HUES64 (cell line): ENCODE measurements at regions not wholly inside any gene's neighbourhood (a gene's known extent, or its start where the extent isn't known, plus 50 kb on each side); places are given as distances from the start of the nearest gene placed in this dataset.

Source experiments
- H3K27ac ChIP-seq: 2 replicates; pipeline ENCODE4 v1.7.0; 2013; ENCODE audit warnings: low read depth, low read length, inconsistent platforms
- H3K27me3 ChIP-seq: 2 replicates; pipeline ENCODE4 v1.6.1; 2013; ENCODE audit warnings: mild to moderate bottlenecking, low read length; ENCODE audit not compliant: insufficient read depth
- H3K36me3 ChIP-seq: 2 replicates; pipeline ENCODE4 v1.6.1; 2013; ENCODE audit warnings: mild to moderate bottlenecking, low read length; ENCODE audit not compliant: insufficient read depth
- H3K4me1 ChIP-seq: 2 replicates; pipeline ENCODE4 v1.6.1; 2013; ENCODE audit warnings: mild to moderate bottlenecking, low read length, moderate library complexity; ENCODE audit not compliant: insufficient read depth
- H3K4me3 ChIP-seq: 2 replicates; pipeline ENCODE4 v1.5.1; 2013; ENCODE audit warnings: mild to moderate bottlenecking, low read length, moderate library complexity
- H3K9ac ChIP-seq: 2 replicates; pipeline ENCODE4 v1.6.1; 2013; ENCODE audit warnings: mild to moderate bottlenecking, low read depth, low read length
- H3K9me3 ChIP-seq: 2 replicates; pipeline ENCODE4 v1.6.1; 2013; ENCODE audit warnings: low read depth, low read length; ENCODE audit not compliant: insufficient read depth
- WGBS: fragments of 150-250, 120-280 bp; methylation state at CpG from one replicate; pipeline ENCODE4 v1.1.7; 2013; ENCODE audit warnings: missing lambda C conversion rate; 5-methylcytosine and 5-hydroxymethylcytosine counted together

- no peak overlapping the region for H3K9ac ChIP-seq
These were observed 356.3 kb downstream of the USP25 start for GRCh38 chr21:16086121-16086520.

GRCh38 chr21:16086936-16087335 is 357.2 kb downstream of the USP25 start:
- WGBS, result 90% methylated on average over 2 of the region's 2 CpGs
- no peaks in the 10 kb centered on the region for H3K9me3 ChIP-seq

More at GRCh38 chr21:16086121-16086520, 356.3 kb downstream of the USP25 start:
- H3K36me3 ChIP-seq, result no peaks in the 10 kb centered on the region
- no peaks in the 10 kb centered on the region for H3K27me3 ChIP-seq
- H3K27ac ChIP-seq, result no peak overlapping the region
- H3K4me3 ChIP-seq, result no peak overlapping the region
- H3K4me1 ChIP-seq, result no peaks in the 10 kb centered on the region
- H3K9me3 ChIP-seq, result no peaks in the 10 kb centered on the region
- WGBS, result 95% methylated on average over 2 of the region's 4 CpGs

GRCh38 chr21:16087523-16087922 is 357.7 kb downstream of the USP25 start:
- Histone ChIP-seq H3K27ac (no peak overlapping the region), H3K27me3 (no peaks in the 10 kb centered on the region), H3K9me3 (no peaks in the 10 kb centered on the region), H3K4me3 (no peak overlapping the region), H3K36me3 (no peaks in the 10 kb centered on the region), H3K9ac (no peak overlapping the region), H3K4me1 (no peaks in the 10 kb centered on the region)
- WGBS, result 100% methylated on average over 1 of the region's 1 CpG

More at GRCh38 chr21:16086936-16087335, 357.2 kb downstream of the USP25 start:
- H3K27ac ChIP-seq, result no peak overlapping the region
- no peak overlapping the region for H3K4me3 ChIP-seq
- H3K9ac ChIP-seq, result no peak overlapping the region
- no peaks in the 10 kb centered on the region for H3K36me3 ChIP-seq
- no peaks in the 10 kb centered on the region for H3K27me3 ChIP-seq
- no peaks in the 10 kb centered on the region for H3K4me1 ChIP-seq

- no peaks in the 10 kb centered on the region for H3K36me3 ChIP-seq
- WGBS, result 88% methylated on average over 1 of the region's 1 CpG
These were observed 358.3 kb downstream of the USP25 start for GRCh38 chr21:16088056-16088455.

GRCh38 chr21:16095005-16095404 is 365.2 kb downstream of the USP25 start:
- 100% methylated on average over 3 of the region's 3 CpGs for WGBS
- H3K27me3 ChIP-seq, result no peaks in the 10 kb centered on the region

More at GRCh38 chr21:16088056-16088455, 358.3 kb downstream of the USP25 start:
- no peak overlapping the region for H3K27ac ChIP-seq
- no peaks in the 10 kb centered on the region for H3K9me3 ChIP-seq
- no peak overlapping the region for H3K4me3 ChIP-seq
- H3K9ac ChIP-seq, result no peak overlapping the region
- H3K4me1 ChIP-seq, result no peaks in the 10 kb centered on the region
- H3K27me3 ChIP-seq, result no peaks in the 10 kb centered on the region

GRCh38 chr21:16096988-16097387 is 367.2 kb downstream of the USP25 start:
- Histone ChIP-seq H3K27me3 (no peaks in the 10 kb centered on the region), H3K4me1 (no peaks in the 10 kb centered on the region), H3K9me3 (no peaks in the 10 kb centered on the region), H3K27ac (no peak overlapping the region), H3K4me3 (no peak overlapping the region), H3K9ac (no peak overlapping the region), H3K36me3 (no peaks in the 10 kb centered on the region)
- 97% methylated on average over 3 of the region's 3 CpGs for WGBS

More at GRCh38 chr21:16095005-16095404, 365.2 kb downstream of the USP25 start:
- no peak overlapping the region for H3K27ac ChIP-seq
- H3K9ac ChIP-seq, result no peak overlapping the region
- H3K4me3 ChIP-seq, result no peak overlapping the region
- H3K9me3 ChIP-seq, result no peaks in the 10 kb centered on the region
- no peaks in the 10 kb centered on the region for H3K4me1 ChIP-seq
- no peaks in the 10 kb centered on the region for H3K36me3 ChIP-seq

- Histone ChIP-seq H3K9ac (no peak overlapping the region), H3K27me3 (no peaks in the 10 kb centered on the region), H3K27ac (no peak overlapping the region), H3K36me3 (no peaks in the 10 kb centered on the region), H3K9me3 (no peaks in the 10 kb centered on the region), H3K4me1 (no peaks in the 10 kb centered on the region), H3K4me3 (no peak overlapping the region)
- 95% methylated on average over 2 of the region's 2 CpGs for WGBS
These were observed 372.3 kb downstream of the USP25 start for GRCh38 chr21:16102113-16102512.

GRCh38 chr21:16108561-16109075 is 378.8 kb downstream of the USP25 start:
- 92% methylated on average over 3 of the region's 3 CpGs for WGBS
- H3K9me3 ChIP-seq, result no peaks in the 10 kb centered on the region
- no peaks in the 10 kb centered on the region for H3K36me3 ChIP-seq
- H3K27ac ChIP-seq, result no peak overlapping the region
- H3K9ac ChIP-seq, result no peak overlapping the region
- H3K4me3 ChIP-seq, result no peak overlapping the region
- no peaks in the 10 kb centered on the region for H3K4me1 ChIP-seq
- H3K27me3 ChIP-seq, result no peaks in the 10 kb centered on the region

GRCh38 chr21:16113052-16113715 is 383.4 kb downstream of the USP25 start:
- no peaks in the 10 kb centered on the region for H3K36me3 ChIP-seq
- H3K9me3 ChIP-seq, result 0 out of 2 replicates have a peak, but pooled peaks cover 3% of the 10 kb centered on the region
- H3K27me3 ChIP-seq, result no peaks in the 10 kb centered on the region
- WGBS, result 92% methylated on average over 2 of the region's 2 CpGs
- no peak overlapping the region for H3K27ac ChIP-seq
- no peak overlapping the region for H3K9ac ChIP-seq
- H3K4me3 ChIP-seq, result no peak overlapping the region
- no peaks in the 10 kb centered on the region for H3K4me1 ChIP-seq

GRCh38 chr21:16115461-16115860 is 385.7 kb downstream of the USP25 start:
- Histone ChIP-seq H3K4me3 (no peak overlapping the region), H3K27ac (no peak overlapping the region), H3K4me1 (no peaks in the 10 kb centered on the region), H3K9me3 (0 out of 2 replicates have a peak, but pooled peaks cover 3% of the 10 kb centered on the region), H3K27me3 (no peaks in the 10 kb centered on the region), H3K36me3 (no peaks in the 10 kb centered on the region), H3K9ac (no peak overlapping the region)
- WGBS, result 100% methylated on average over 3 of the region's 3 CpGs

- no peaks in the 10 kb centered on the region for H3K4me1 ChIP-seq
- H3K36me3 ChIP-seq, result no peaks in the 10 kb centered on the region
- H3K4me3 ChIP-seq, result no peak overlapping the region
- WGBS, result 96% methylated on average over 2 of the region's 2 CpGs
- H3K27me3 ChIP-seq, result no peaks in the 10 kb centered on the region
- no peak overlapping the region for H3K9ac ChIP-seq
- 0 out of 2 replicates have a peak, but pooled peaks cover 3% of the 10 kb centered on the region for H3K9me3 ChIP-seq
- no peak overlapping the region for H3K27ac ChIP-seq
These were observed 386.3 kb downstream of the USP25 start for GRCh38 chr21:16116069-16116468.
